ENCODE measurements at regions not wholly inside any gene's neighbourhood (a gene's known extent, or its start where the extent isn't known, plus 50 kb on each side); places are given as distances from the start of the nearest gene placed in this dataset.

- TF ChIP-seq EP300 (IDR thresholded peaks at IDR 0.05; ENCODE audit: low read depth), result no peak
- no peak for TF ChIP-seq CTCF (IDR thresholded peaks at IDR 0.05)
- TF ChIP-seq POLR2A (IDR thresholded peaks at IDR 0.05), result no peak
Observed at GRCh38 chr6:81401970-81402690, 350.4 kb downstream of the TENT5A start.

Data from transverse colon (tissue), 3 donors.